OCI-LY7 (cell line): ENCODE measurements at regions not wholly inside any gene's neighbourhood (a gene's known extent, or its start where the extent isn't known, plus 50 kb on each side); places are given as distances from the start of the nearest gene placed in this dataset.

ENCODE experiments used
- BruUV-seq: library from RNA; stranded (reverse); fragments of 400-500 nt; replicated peaks from 2 replicates; lab custom pipeline; 2021; lab: Mats Ljungman, UMichigan
- CTCF ChIA-PET: fragments of 300-600 bp; sonication (Branson Sonifier 250); formaldehyde crosslinking; loops from one replicate; lab custom pipeline; 2022; ENCODE audit warnings: antibody characterized with exemption; ENCODE audit not compliant: unreplicated experiment; lab: Charles Lee
- POLR2A ChIA-PET: fragments of 300-600 bp; sonication (Branson Sonifier 250); formaldehyde crosslinking; loops from one replicate; lab custom pipeline; 2022; ENCODE audit warnings: antibody characterized with exemption; lab: Charles Lee
- DNase-seq: peaks from one replicate; pipeline ENCODE4 v3.0.0-alpha.2; 2015; ENCODE audit warnings: low spot score
- H2AFZ ChIP-seq: fragments of 200-600 bp; sonication (generic), shearing (Covaris generic); 2 replicates; pipeline ENCODE4 v1.6.1; 2014; ENCODE audit warnings: mild to moderate bottlenecking, antibody characterized with exemption, low read length, moderate library complexity
- H3K27ac ChIP-seq: fragments of 200-600 bp; sonication (generic); 2 replicates; pipeline ENCODE4 v1.5.1; 2014; ENCODE audit warnings: mixed run types, low read depth, mild to moderate bottlenecking, moderate library complexity, low read length, inconsistent platforms; ENCODE audit not compliant: poor library complexity, severe bottlenecking
- H3K36me3 ChIP-seq: fragments of 200-600 bp; sonication (generic); 2 replicates; pipeline ENCODE4 v1.6.1; 2014; ENCODE audit warnings: mild to moderate bottlenecking, antibody characterized with exemption, low read length, moderate library complexity, mixed read lengths; ENCODE audit not compliant: insufficient read depth
- H3K4me1 ChIP-seq: fragments of 200-600 bp; sonication (generic); 2 replicates; pipeline ENCODE4 v1.5.1; 2014; ENCODE audit warnings: mild to moderate bottlenecking, low read length; ENCODE audit not compliant: insufficient read depth, poor library complexity, severe bottlenecking
- H3K4me2 ChIP-seq: fragments of 200-600 bp; sonication (generic); 2 replicates; pipeline ENCODE4 v1.6.1; 2014; ENCODE audit warnings: mild to moderate bottlenecking, low read length
- H3K4me3 ChIP-seq: fragments of 200-600 bp; sonication (generic); 2 replicates; pipeline ENCODE4 v1.5.1; 2014; ENCODE audit warnings: mild to moderate bottlenecking, low read depth, low read length; ENCODE audit not compliant: poor library complexity, severe bottlenecking
- H3K79me2 ChIP-seq: fragments of 200-600 bp; sonication (generic); 2 replicates; pipeline ENCODE4 v1.6.1; 2016; ENCODE audit warnings: low read depth, mild to moderate bottlenecking, low read length, moderate library complexity, mixed read lengths; ENCODE audit not compliant: insufficient read depth
- H3K9me2 ChIP-seq: fragments of 200-600 bp; sonication (generic); 2 replicates; pipeline ENCODE4 v1.6.1; 2016; ENCODE audit warnings: mild to moderate bottlenecking, low read length, mixed read lengths; ENCODE audit not compliant: insufficient read depth
- H3K9me3 ChIP-seq: fragments of 200-600 bp; sonication (generic); 2 replicates; pipeline ENCODE4 v1.6.1; 2014; ENCODE audit warnings: mild to moderate bottlenecking, mixed run types, low read length, mixed read lengths
- H4K20me1 ChIP-seq: fragments of 200-600 bp; sonication (generic); 2 replicates; pipeline ENCODE4 v1.6.1; 2014; ENCODE audit warnings: mild to moderate bottlenecking, antibody characterized with exemption, low read length, moderate library complexity, mixed read lengths; ENCODE audit not compliant: insufficient read depth
- CTCF ChIP-seq: fragments of 200-600 bp; sonication (generic); conservative IDR thresholded peaks from 2 replicates; pipeline ENCODE4 v1.5.1; 2014; ENCODE audit warnings: mild to moderate bottlenecking, antibody characterized with exemption, low read length, moderate library complexity, mixed read lengths
- EZH2phosphoT487 ChIP-seq: fragments of 200-600 bp; sonication (generic); IDR thresholded peaks from 2 replicates; pipeline ENCODE4 v1.6.1; 2018; ENCODE audit warnings: low read depth, borderline replicate concordance, mild to moderate bottlenecking, mixed run types, antibody characterized with exemption, low read length, moderate library complexity, mixed read lengths
- intact Hi-C: fragments of 100-400 bp; cut with micrococcal nuclease; formaldehyde crosslinking; loops from one replicate; pipeline ENCODE4 v1.10.0; 2022; ENCODE audit not compliant: unreplicated experiment

GRCh38 chr2:19674051-19675002 lies 227.5 kb downstream of the TTC32 start:
- Histone ChIP-seq H3K9me3 (no peaks in the 10 kb centered on the region), H3K4me2 (no peak overlapping the region), H4K20me1 (no peaks in the 10 kb centered on the region), H3K36me3 (no peaks in the 10 kb centered on the region), H3K9me2 (no peaks in the 10 kb centered on the region), H3K4me3 (no peak overlapping the region), H2AFZ (no peak overlapping the region), H3K4me1 (no peaks in the 10 kb centered on the region), H3K27ac (no peak overlapping the region), H3K79me2 (no peaks in the 10 kb centered on the region)
- BruUV-seq, result no TSS peak
- no peak for DNase-seq
- TF ChIP-seq CTCF, result no peak
- TF ChIP-seq EZH2phosphoT487, result no peak
- ChIA-PET CTCF (interaction anchor here (0.7 kb wide), 1 partner anchor 126 kb away, joined by 3 read pairs; no protein-coding TSS in a partner anchor), POLR2A (interaction anchor here (0.6 to 2.3 kb wide), 3 partner anchors 9 to 373 kb away, joined by 3 to 5 read pairs (median 3); no protein-coding TSS in a partner anchor)
- intact Hi-C loops, result no loop called here

- intact Hi-C loops, result no loop called here
- DNase-seq, result no peak
Observed at GRCh38 chr2:19673213-19673791, 228.5 kb downstream of the TTC32 start.

More at GRCh38 chr2:19673213-19673791, 228.5 kb downstream of the TTC32 start:
- H3K4me3 ChIP-seq, result no peak overlapping the region
- no peaks in the 10 kb centered on the region for H3K9me2 ChIP-seq
- no peak overlapping the region for H3K27ac ChIP-seq
- H3K79me2 ChIP-seq, result no peaks in the 10 kb centered on the region
- BruUV-seq, result no TSS peak
- H3K4me1 ChIP-seq, result no peaks in the 10 kb centered on the region
- H3K36me3 ChIP-seq, result no peaks in the 10 kb centered on the region
- POLR2A ChIA-PET, result interaction anchor here (2.3 kb wide), 1 partner anchor 10 kb away, joined by 5 read pairs; no protein-coding TSS in a partner anchor
- H3K4me2 ChIP-seq, result no peak overlapping the region
- no peaks in the 10 kb centered on the region for H3K9me3 ChIP-seq
- CTCF ChIA-PET, result no interaction called here
- no peak overlapping the region for H2AFZ ChIP-seq
- no peaks in the 10 kb centered on the region for H4K20me1 ChIP-seq
- TF ChIP-seq EZH2phosphoT487, result no peak
- TF ChIP-seq CTCF, result no peak
